ENCODE measurements at regions not wholly inside any gene's neighbourhood (a gene's known extent, or its start where the extent isn't known, plus 50 kb on each side); places are given as distances from the start of the nearest gene placed in this dataset.

GRCh38 chrX:39983715-39984114 lies 114.0 kb downstream of the BCOR start:
- Mint-ChIP-seq H3K36me3 (ENCODE audit: low read depth) (no peaks in the 10 kb centered on the region), H3K27ac (no peak overlapping the region), H3K4me3 (no peak overlapping the region), H3K27me3 (ENCODE audit: low read depth) (no peaks in the 10 kb centered on the region), H3K9me3 (no peaks in the 10 kb centered on the region), H3K4me1 (ENCODE audit: low read depth) (peaks cover 7% of the 10 kb centered on the region)

GRCh38 chrX:39984191-39984956 lies 113.4 kb downstream of the BCOR start:
- Mint-ChIP-seq H3K9me3 (no peaks in the 10 kb centered on the region), H3K27me3 (ENCODE audit: low read depth) (no peaks in the 10 kb centered on the region), H3K4me3 (no peak overlapping the region), H3K27ac (no peak overlapping the region), H3K4me1 (ENCODE audit: low read depth) (peaks cover 7% of the 10 kb centered on the region), H3K36me3 (ENCODE audit: low read depth) (no peaks in the 10 kb centered on the region)

- Mint-ChIP-seq H3K9me3 (no peaks in the 10 kb centered on the region), H3K4me3 (no peak overlapping the region), H3K27ac (no peak overlapping the region), H3K4me1 (ENCODE audit: low read depth) (peaks cover 7% of the 10 kb centered on the region), H3K27me3 (ENCODE audit: low read depth) (no peaks in the 10 kb centered on the region), H3K36me3 (ENCODE audit: low read depth) (no peaks in the 10 kb centered on the region)
Measured at GRCh38 chrX:39985071-39985470, 112.7 kb downstream of the BCOR start.

GRCh38 chrX:39985551-39985950 lies 112.2 kb downstream of the BCOR start:
- H3K4me3 Mint-ChIP-seq: no peak overlapping the region
- no peaks in the 10 kb centered on the region for H3K9me3 Mint-ChIP-seq
- H3K4me1 Mint-ChIP-seq (ENCODE audit: low read depth): peaks cover 6% of the 10 kb centered on the region
- H3K27me3 Mint-ChIP-seq (ENCODE audit: low read depth): no peaks in the 10 kb centered on the region
- no peaks in the 10 kb centered on the region for H3K36me3 Mint-ChIP-seq (ENCODE audit: low read depth)
- no peak overlapping the region for H3K27ac Mint-ChIP-seq

GRCh38 chrX:39988496-39988895 lies 109.3 kb downstream of the BCOR start:
- Mint-ChIP-seq H3K36me3 (ENCODE audit: low read depth) (no peaks in the 10 kb centered on the region), H3K4me1 (ENCODE audit: low read depth) (peaks cover 2% of the 10 kb centered on the region), H3K27me3 (ENCODE audit: low read depth) (peaks cover 7% of the 10 kb centered on the region), H3K9me3 (no peaks in the 10 kb centered on the region), H3K4me3 (no peak overlapping the region), H3K27ac (no peak overlapping the region)

- Mint-ChIP-seq H3K4me3 (no peak overlapping the region), H3K27me3 (ENCODE audit: low read depth) (peaks cover 9% of the 10 kb centered on the region), H3K27ac (no peak overlapping the region), H3K9me3 (no peaks in the 10 kb centered on the region), H3K36me3 (ENCODE audit: low read depth) (no peaks in the 10 kb centered on the region), H3K4me1 (ENCODE audit: low read depth) (peaks cover 2% of the 10 kb centered on the region)
Measured at GRCh38 chrX:39990388-39990787, 107.4 kb downstream of the BCOR start.

GRCh38 chrX:39992300-39992699 lies 105.5 kb downstream of the BCOR start:
- Mint-ChIP-seq H3K4me1 (ENCODE audit: low read depth) (peaks cover 2% of the 10 kb centered on the region), H3K27me3 (ENCODE audit: low read depth) (peaks cover 9% of the 10 kb centered on the region), H3K36me3 (ENCODE audit: low read depth) (no peaks in the 10 kb centered on the region), H3K9me3 (no peaks in the 10 kb centered on the region), H3K4me3 (no peak overlapping the region), H3K27ac (no peak overlapping the region)

GRCh38 chrX:39995457-39995856 lies 102.3 kb downstream of the BCOR start:
- Mint-ChIP-seq H3K27ac (no peak overlapping the region), H3K4me1 (ENCODE audit: low read depth) (peaks cover 4% of the 10 kb centered on the region), H3K36me3 (ENCODE audit: low read depth) (no peaks in the 10 kb centered on the region)

GRCh38 chrX:39996536-39996935 lies 101.2 kb downstream of the BCOR start:
- Mint-ChIP-seq H3K4me3 (no peak overlapping the region), H3K36me3 (ENCODE audit: low read depth) (peaks cover 2% of the 10 kb centered on the region), H3K9me3 (no peaks in the 10 kb centered on the region), H3K4me1 (ENCODE audit: low read depth) (peaks cover 2% of the 10 kb centered on the region), H3K27me3 (ENCODE audit: low read depth) (peaks cover 8% of the 10 kb centered on the region), H3K27ac (no peak overlapping the region)

More at GRCh38 chrX:39995457-39995856, 102.3 kb downstream of the BCOR start:
- H3K9me3 Mint-ChIP-seq: no peaks in the 10 kb centered on the region
- no peak overlapping the region for H3K4me3 Mint-ChIP-seq
- peaks cover 9% of the 10 kb centered on the region for H3K27me3 Mint-ChIP-seq (ENCODE audit: low read depth)

GRCh38 chrX:39998636-39999406 lies 98.9 kb downstream of the BCOR start:
- Mint-ChIP-seq H3K36me3 (ENCODE audit: low read depth) (peaks cover 2% of the 10 kb centered on the region), H3K4me1 (ENCODE audit: low read depth) (peaks cover 4% of the 10 kb centered on the region)

More at GRCh38 chrX:39998636-39999406, 98.9 kb downstream of the BCOR start:
- H3K27me3 Mint-ChIP-seq (ENCODE audit: low read depth): peaks cover 8% of the 10 kb centered on the region
- no peak overlapping the region for H3K27ac Mint-ChIP-seq
- H3K9me3 Mint-ChIP-seq: no peaks in the 10 kb centered on the region
- no peak overlapping the region for H3K4me3 Mint-ChIP-seq
